Ascending aorta (tissue), 2 donors: ENCODE measurements at regions not wholly inside any gene's neighbourhood (a gene's known extent, or its start where the extent isn't known, plus 50 kb on each side); places are given as distances from the start of the nearest gene placed in this dataset.

Source experiments
- DNase-seq, 2 donors: peaks; one replicate each; pipeline ENCODE4 v3.0.0-alpha.2; 2019; ENCODE audit warnings: low spot score in 2 of 2
- H3K27ac ChIP-seq, 2 donors: fragments of 200-600 bp; sonication (generic); one replicate each; pipeline ENCODE4 v1.5.1; 2016 to 2017; ENCODE audit warnings: mild to moderate bottlenecking in 1 of 2
- H3K27me3 ChIP-seq: fragments of 200-600 bp; sonication (generic); one replicate; pipeline ENCODE4 v1.5.1; 2017
- H3K36me3 ChIP-seq, 2 donors: fragments of 200-600 bp; sonication (generic); one replicate each; pipeline ENCODE4 v1.5.1; 2016
- H3K4me1 ChIP-seq, 2 donors: fragments of 200-600 bp; sonication (generic); one replicate each; pipeline ENCODE4 v1.5.1; 2016 to 2017; ENCODE audit warnings: mild to moderate bottlenecking in 1 of 2
- H3K4me3 ChIP-seq, 2 donors: fragments of 200-600 bp; sonication (generic); one replicate each; pipeline ENCODE4 v1.5.1; 2016 to 2017; ENCODE audit warnings: mild to moderate bottlenecking in 1 of 2
- H3K9me3 ChIP-seq, 2 donors: fragments of 200-600 bp; sonication (generic); one replicate each; pipeline ENCODE4 v1.5.1; 2016
- intact Hi-C: fragments of 100-400 bp; cut with DNase I; formaldehyde crosslinking; loops from one replicate; pipeline ENCODE4 v1.15.1; 2023
- TF ChIP-seq, protein P1 (sequence below), 3 experiments: fragments of 200-600 bp in 2 of 3; fragments of 450-650 bp in 1 of 3; sonication (generic) in 2 of 3; IDR thresholded peaks; one replicate each; pipeline ENCODE4 v1.5.1; 2016 to 2019; ENCODE audit warnings: antibody characterized with exemption in 3 of 3, mild to moderate bottlenecking in 1 of 3, moderate library complexity in 1 of 3

DNA sequence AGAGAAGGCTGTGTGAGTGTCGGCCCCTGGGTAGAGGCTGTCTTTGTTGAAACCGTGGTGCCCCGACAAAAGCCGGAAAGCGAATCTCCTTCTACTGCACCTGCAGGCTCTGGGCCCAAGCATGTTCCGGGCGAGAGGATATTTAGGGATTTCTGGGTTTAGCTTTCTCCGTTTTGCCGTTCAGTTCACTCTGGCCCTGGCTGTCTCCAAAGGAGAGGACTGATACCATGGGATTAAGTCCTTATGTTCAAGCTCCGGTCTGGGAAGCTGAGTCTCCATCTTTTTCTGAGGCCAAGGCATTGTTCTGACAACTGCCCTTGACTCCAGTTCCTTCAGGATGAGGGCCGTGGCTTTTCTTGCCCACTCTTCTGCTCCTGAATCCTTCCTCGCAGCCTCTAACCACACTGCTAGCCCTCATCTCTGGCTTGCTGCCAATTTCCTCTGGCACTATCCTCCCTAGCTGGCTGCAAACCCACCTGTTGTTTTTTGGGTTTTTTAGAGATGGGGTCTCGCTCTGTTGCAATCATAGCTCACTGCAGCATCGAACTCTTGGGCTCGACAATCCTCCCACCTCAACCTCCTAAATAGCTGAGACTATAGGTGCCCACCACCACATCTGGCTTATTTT is 206.8 kb downstream of the SKIDA1 start:
- TF ChIP-seq, protein P1, sequence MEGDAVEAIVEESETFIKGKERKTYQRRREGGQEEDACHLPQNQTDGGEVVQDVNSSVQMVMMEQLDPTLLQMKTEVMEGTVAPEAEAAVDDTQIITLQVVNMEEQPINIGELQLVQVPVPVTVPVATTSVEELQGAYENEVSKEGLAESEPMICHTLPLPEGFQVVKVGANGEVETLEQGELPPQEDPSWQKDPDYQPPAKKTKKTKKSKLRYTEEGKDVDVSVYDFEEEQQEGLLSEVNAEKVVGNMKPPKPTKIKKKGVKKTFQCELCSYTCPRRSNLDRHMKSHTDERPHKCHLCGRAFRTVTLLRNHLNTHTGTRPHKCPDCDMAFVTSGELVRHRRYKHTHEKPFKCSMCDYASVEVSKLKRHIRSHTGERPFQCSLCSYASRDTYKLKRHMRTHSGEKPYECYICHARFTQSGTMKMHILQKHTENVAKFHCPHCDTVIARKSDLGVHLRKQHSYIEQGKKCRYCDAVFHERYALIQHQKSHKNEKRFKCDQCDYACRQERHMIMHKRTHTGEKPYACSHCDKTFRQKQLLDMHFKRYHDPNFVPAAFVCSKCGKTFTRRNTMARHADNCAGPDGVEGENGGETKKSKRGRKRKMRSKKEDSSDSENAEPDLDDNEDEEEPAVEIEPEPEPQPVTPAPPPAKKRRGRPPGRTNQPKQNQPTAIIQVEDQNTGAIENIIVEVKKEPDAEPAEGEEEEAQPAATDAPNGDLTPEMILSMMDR (IDR thresholded peaks at IDR 0.05) = no peak
- Histone ChIP-seq H3K36me3 (no peaks in the 10 kb centered on the region), H3K27me3 (no peaks in the 10 kb centered on the region), H3K4me1 (peaks cover 6 to 13% of the 10 kb centered on the region in 2 donors), H3K27ac (no peak overlapping the region), H3K9me3 (no peaks in the 10 kb centered on the region), H3K4me3 (no peak overlapping the region)
- no peak for DNase-seq
- intact Hi-C loops = no loop called here

DNA sequence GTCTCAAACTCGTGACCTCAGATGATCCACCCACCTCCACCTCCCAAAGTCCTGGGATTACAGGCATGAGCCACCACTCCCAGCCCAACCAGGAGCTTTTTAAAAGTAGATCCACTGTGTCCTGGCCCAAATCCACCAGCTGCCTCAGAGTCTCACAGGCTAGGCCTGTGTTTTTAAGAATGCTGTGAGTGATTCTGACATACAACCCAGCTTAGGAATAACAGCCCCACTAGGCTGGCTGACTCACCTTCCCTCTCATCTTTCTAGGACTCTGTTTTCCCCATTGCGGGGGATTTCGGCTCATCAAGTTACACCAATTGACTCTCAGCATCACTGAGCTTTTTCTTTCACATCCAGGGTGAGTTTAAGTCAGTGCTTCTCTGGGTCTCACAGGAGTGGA is 207.6 kb downstream of the SKIDA1 start:
- Histone ChIP-seq H3K27ac (no peak overlapping the region), H3K27me3 (no peaks in the 10 kb centered on the region), H3K9me3 (no peaks in the 10 kb centered on the region), H3K4me3 (no peak overlapping the region), H3K36me3 (no peaks in the 10 kb centered on the region), H3K4me1 (peaks cover 6 to 13% of the 10 kb centered on the region in 2 donors)
- TF ChIP-seq, protein P1 (IDR thresholded peaks at IDR 0.05) = no peak
- intact Hi-C loops = no loop called here
- no peak for DNase-seq

DNA sequence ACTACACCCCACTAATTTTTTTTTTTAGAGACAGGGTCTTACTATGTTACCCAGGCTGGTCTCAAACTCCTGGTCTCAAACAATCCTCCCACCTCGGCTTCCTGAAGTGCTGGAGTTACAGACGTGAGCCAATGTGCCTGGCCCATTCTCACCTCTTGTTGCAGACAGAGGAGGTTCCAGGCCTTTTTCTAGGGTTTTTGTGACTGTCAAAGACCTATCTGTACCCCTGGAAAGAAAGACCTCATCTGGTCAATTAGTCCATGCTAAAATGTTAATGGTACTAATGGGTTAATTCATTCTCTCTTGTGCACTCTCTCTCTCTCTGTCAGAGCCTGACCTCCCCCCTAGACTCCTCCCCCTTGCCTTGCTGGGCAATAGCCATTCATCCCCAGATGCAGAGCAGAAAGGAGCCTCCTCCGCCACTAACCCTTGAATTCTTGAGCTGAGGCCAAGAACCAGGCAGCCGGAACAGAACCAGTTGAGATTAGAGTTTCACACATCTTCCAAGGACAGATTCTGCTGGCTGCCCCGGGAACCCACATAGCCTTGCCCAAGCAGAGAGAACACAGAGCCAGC is 209.7 kb downstream of the SKIDA1 start:
- no peaks in the 10 kb centered on the region for H3K36me3 ChIP-seq
- H3K9me3 ChIP-seq = no peaks in the 10 kb centered on the region
- H3K4me3 ChIP-seq = no peak overlapping the region
- no peaks in the 10 kb centered on the region for H3K27me3 ChIP-seq
- H3K27ac ChIP-seq = peak overlapping the region; percentile 6 to 42
- intact Hi-C loops = no loop called here
- peak in 1 of 2 donors; percentile 83 for DNase-seq
- TF ChIP-seq, protein P1 (IDR thresholded peaks at IDR 0.05) = no peak
- H3K4me1 ChIP-seq = peaks cover 6 to 13% of the 10 kb centered on the region in 2 donors

DNA sequence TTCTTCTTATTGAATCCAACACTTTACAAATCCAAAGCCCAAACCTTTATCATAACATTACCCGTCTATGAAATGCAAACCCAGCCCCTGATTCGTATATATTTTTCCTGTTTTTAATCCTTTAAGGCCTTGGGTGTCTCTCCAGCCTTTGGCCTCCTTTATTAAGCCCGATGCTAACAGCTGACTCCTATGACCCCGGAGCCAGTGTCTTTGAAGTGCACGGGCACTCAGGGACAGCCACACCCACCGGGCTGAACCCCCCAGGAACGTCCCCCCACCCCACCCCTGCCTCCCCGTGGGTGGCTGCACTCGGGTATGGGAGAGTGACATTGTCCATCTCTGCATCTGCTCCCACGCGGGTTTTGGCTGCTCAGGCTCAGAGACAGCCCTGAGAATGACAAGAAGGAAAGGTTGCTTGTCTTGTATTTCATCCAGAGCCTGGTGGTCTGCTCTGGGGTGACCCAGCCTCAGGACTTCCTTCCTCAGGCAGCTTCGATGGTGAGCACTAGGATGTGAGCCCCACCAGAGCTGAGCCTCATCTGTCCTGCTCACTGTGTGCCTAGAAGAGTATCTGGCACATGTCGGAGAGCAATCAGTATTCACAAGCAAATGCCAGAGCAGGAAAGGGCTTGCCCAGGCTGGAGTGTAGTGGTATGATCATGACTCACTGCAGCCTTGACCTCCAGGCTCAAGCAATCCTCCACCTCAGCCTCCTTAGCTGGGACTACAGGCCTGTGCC is 210.4 kb downstream of the SKIDA1 start:
- TF ChIP-seq, protein P1 (IDR thresholded peaks at IDR 0.05) = no peak
- H3K4me1 ChIP-seq = peaks cover 6 to 13% of the 10 kb centered on the region in 2 donors
- no peaks in the 10 kb centered on the region for H3K36me3 ChIP-seq
- peak overlapping the region in 1 of 2 donors; percentile 6 for H3K27ac ChIP-seq
- no peaks in the 10 kb centered on the region for H3K9me3 ChIP-seq
- DNase-seq = no peak
- H3K4me3 ChIP-seq = no peak overlapping the region
- intact Hi-C loops = no loop called here
- H3K27me3 ChIP-seq = no peaks in the 10 kb centered on the region

DNA sequence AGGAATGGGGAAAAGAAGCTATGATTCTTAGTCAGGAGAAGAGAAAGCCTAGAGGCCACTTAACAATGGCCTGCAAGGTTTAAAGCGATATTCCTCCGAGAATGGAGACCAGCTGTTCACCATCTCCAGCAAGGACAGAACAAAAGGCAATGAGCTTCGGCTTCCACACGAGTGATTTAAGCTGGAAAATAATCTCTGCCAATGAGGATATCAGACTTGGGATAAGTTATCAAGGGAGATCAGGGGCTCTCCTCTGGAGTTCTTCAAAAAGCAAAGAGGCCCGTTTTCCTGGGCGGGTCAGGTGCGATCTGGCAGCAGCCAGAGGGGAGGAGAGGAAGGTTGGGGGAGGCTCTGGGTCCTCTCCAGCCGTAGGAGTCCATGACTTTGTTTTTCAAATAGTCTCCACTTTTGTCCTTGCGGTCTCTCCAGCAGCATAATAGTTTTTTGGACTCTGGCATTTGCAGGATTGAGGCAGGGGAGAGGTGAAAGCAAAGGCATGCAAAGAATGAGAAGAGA is 211.3 kb downstream of the SKIDA1 start:
- Histone ChIP-seq H3K4me3 (no peak overlapping the region), H3K27me3 (no peaks in the 10 kb centered on the region), H3K36me3 (no peaks in the 10 kb centered on the region), H3K4me1 (peaks cover 6 to 13% of the 10 kb centered on the region in 2 donors), H3K9me3 (no peaks in the 10 kb centered on the region), H3K27ac (no peak overlapping the region)
- intact Hi-C loops = no loop called here
- no peak for DNase-seq
- TF ChIP-seq, protein P1 (IDR thresholded peaks at IDR 0.05) = no peak
